Activated T-cell treated with anti-CD3 and anti-CD28 coated beads, Interleukin-2, amount 50 U/mL, for 72 hours (primary cell): ENCODE measurements at regions not wholly inside any gene's neighbourhood (a gene's known extent, or its start where the extent isn't known, plus 50 kb on each side); places are given as distances from the start of the nearest gene placed in this dataset.
"Not testable (repeated sequence)": the region's sequence is repeated elsewhere in the genome, so short reads cannot be mapped to it uniquely, and the experiment has no call there.

Experiments
- ATAC-seq, 2 donors: fragments of 150-1000 bp; cut with Tn5 transposase; replicated peaks in 1 of 2; 2 replicates each; pipeline ENCODE4 v1.10.0; 2021; ENCODE audit warnings: moderate library complexity in 2 of 2, mild to moderate bottlenecking in 1 of 2
- DNase-seq, 2 donors: peaks; one replicate each; pipeline ENCODE4 v3.0.0; 2021 to 2022; ENCODE audit warnings: mixed read lengths in 1 of 2
- H3K27ac Mint-ChIP-seq: one replicate; pipeline ENCODE4 v1.8.0; 2022; ENCODE audit warnings: mild to moderate bottlenecking, moderate library complexity, mixed read lengths
- H3K27me3 Mint-ChIP-seq: one replicate; pipeline ENCODE4 v1.8.0; 2022; ENCODE audit warnings: low read depth, mixed read lengths
- H3K36me3 Mint-ChIP-seq, 2 donors: one replicate each; pipeline ENCODE4 v1.8.0; 2022; ENCODE audit warnings: mixed read lengths in 2 of 2, mild to moderate bottlenecking in 1 of 2; ENCODE audit not compliant: insufficient read depth in 2 of 2
- H3K4me1 Mint-ChIP-seq: one replicate; pipeline ENCODE4 v1.8.0; 2022; ENCODE audit warnings: low read depth, mixed read lengths
- H3K4me3 Mint-ChIP-seq, 2 donors: one replicate each; pipeline ENCODE4 v1.8.0; 2022; ENCODE audit warnings: mild to moderate bottlenecking in 2 of 2, mixed read lengths in 2 of 2, moderate library complexity in 2 of 2
- H3K9me3 Mint-ChIP-seq, 2 donors: one replicate each; pipeline ENCODE4 v1.8.0; 2022; ENCODE audit warnings: mixed read lengths in 2 of 2

DNA sequence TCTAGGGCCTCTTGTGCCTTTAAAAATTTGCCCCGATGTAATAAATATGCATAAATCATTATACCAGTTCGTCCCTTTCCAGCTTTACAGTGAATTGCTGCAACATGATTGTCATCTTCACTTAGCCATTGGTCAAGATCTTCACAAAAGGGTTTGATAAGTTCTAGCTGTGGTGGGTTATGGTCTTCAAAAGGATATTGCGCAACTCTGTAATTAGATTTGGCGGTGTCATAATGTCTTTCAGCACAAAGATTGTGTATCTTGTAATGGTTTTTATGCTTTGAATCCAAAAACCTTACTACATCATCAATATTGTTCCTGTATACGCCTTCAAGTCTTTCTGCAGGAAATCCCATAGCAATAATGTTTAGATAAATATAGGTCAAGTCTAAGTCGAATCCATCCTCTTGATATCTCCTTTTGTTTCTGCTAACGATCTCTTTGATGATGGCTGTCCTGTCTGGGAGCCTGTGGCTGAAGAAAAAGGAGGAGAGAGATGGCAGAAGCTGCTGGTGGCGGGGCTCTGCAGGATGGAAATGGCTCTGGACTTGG, 119.1 kb upstream of the PRSS3 start:
- Mint-ChIP-seq H3K4me3 (peak overlapping the region; percentile 88 to 92), H3K4me1 (peaks cover 19% of the 10 kb centered on the region), H3K27me3 (peaks cover 79% of the 10 kb centered on the region)
- ATAC-seq, H3K27ac Mint-ChIP-seq, H3K9me3 Mint-ChIP-seq, DNase-seq, H3K36me3 Mint-ChIP-seq: not testable (repeated sequence)

DNA sequence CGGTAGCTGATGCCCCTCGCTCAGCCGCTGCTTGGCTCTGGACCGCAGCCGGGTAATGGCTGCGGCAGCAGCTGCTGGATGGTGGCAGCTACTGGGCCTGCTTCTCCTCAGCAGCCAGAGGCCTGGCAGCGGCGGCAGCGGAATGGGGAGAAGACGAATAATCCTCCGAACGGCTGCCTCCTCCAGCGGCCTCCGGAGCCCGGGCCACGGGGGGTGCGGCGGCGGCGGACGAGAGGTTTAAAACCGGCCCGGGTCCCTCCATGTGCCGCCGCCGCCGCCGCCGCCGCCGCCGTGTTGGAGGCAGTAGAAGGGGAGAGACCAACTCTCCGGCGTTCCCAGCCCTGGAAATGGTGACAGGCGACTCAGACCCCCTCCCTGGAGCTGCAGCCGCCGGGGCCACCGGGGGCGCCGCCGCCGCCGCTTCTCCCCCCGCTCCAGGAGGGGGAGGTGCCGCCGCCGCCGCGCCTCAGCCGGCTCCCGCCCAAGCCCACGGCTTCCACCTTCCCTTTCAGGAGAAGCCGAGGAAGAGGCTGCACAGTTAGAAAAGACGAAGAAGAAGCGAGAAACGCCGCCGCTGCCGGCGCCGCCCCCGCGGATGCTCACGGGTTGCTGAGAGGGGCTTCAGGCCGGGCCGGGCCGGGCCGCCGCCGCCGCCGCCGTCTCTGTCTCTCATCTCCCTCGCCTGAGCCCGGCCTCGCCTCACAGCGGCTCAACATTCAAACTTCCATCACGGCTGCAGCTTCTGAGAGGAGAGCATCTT, 118.4 kb upstream of the PRSS3 start:
- H3K27ac Mint-ChIP-seq, result no peak overlapping the region
- H3K36me3 Mint-ChIP-seq, result peaks cover 2 to 4% of the 10 kb centered on the region in 2 donors
- H3K9me3 Mint-ChIP-seq, result no peaks in the 10 kb centered on the region
- ATAC-seq (peak; percentile 80 to 82), DNase-seq (peak; percentile 22 to 30)
- peaks cover 81% of the 10 kb centered on the region for H3K27me3 Mint-ChIP-seq
- H3K4me1 Mint-ChIP-seq, result peaks cover 19% of the 10 kb centered on the region
- peak overlapping the region; percentile 88 to 92 for H3K4me3 Mint-ChIP-seq

DNA sequence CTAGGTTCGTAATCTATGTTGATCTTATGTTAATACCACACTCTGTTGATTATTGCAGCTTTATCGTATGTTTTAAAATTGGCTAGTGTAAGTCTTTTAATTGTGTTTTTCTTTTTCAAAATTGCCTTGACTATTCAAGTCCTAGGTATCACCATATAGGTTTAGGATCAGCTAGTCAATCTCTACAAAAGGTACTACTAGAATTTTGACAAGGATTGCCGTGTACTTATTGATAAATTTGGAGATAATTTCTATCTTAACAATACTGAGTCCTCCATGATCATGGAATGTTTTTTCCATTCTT, 117.9 kb upstream of the PRSS3 start:
- Mint-ChIP-seq H3K4me1 (peaks cover 19% of the 10 kb centered on the region), H3K9me3 (no peaks in the 10 kb centered on the region), H3K36me3 (peaks cover 2 to 4% of the 10 kb centered on the region in 2 donors), H3K4me3 (peak overlapping the region; percentile 88 to 92), H3K27me3 (peaks cover 82% of the 10 kb centered on the region), H3K27ac (no peak overlapping the region)
- peak in 1 of 2 donors; percentile 15 for ATAC-seq
- DNase-seq, result no peak

- H3K4me1 Mint-ChIP-seq, result peaks cover 19% of the 10 kb centered on the region
- H3K9me3 Mint-ChIP-seq, result no peaks in the 10 kb centered on the region
- no peak overlapping the region for H3K4me3 Mint-ChIP-seq
- H3K27me3 Mint-ChIP-seq, result peaks cover 82% of the 10 kb centered on the region
- H3K27ac Mint-ChIP-seq, result no peak overlapping the region
- ATAC-seq (no peak), DNase-seq (no peak)
- peaks cover 2 to 4% of the 10 kb centered on the region in 2 donors for H3K36me3 Mint-ChIP-seq
Observed at GRCh38 chr9:33677961-33678360, 117.4 kb upstream of the PRSS3 start.

- Mint-ChIP-seq H3K36me3 (no peaks in the 10 kb centered on the region), H3K4me3 (no peak overlapping the region), H3K9me3 (no peaks in the 10 kb centered on the region), H3K27me3 (peaks cover 63% of the 10 kb centered on the region), H3K4me1 (peaks cover 8% of the 10 kb centered on the region), H3K27ac (no peak overlapping the region)
- DNase-seq (no peak), ATAC-seq (no peak)
Observed at GRCh38 chr9:33682551-33682950, 112.8 kb upstream of the PRSS3 start.

GRCh38 chr9:33684831-33685230, 110.5 kb upstream of the PRSS3 start:
- DNase-seq (no peak), ATAC-seq (no peak)
- Mint-ChIP-seq H3K4me3 (no peak overlapping the region), H3K27me3 (peaks cover 59% of the 10 kb centered on the region), H3K4me1 (peaks cover 6% of the 10 kb centered on the region), H3K27ac (no peak overlapping the region), H3K9me3 (no peaks in the 10 kb centered on the region), H3K36me3 (no peaks in the 10 kb centered on the region)

- Mint-ChIP-seq H3K27me3 (peaks cover 54% of the 10 kb centered on the region), H3K9me3 (no peaks in the 10 kb centered on the region), H3K27ac (no peak overlapping the region), H3K36me3 (no peaks in the 10 kb centered on the region), H3K4me1 (no peaks in the 10 kb centered on the region), H3K4me3 (no peak overlapping the region)
- ATAC-seq, result no peak
- DNase-seq, result no peak
Observed at GRCh38 chr9:33686942-33687341, 108.4 kb upstream of the PRSS3 start.

GRCh38 chr9:33687779-33688178, 107.6 kb upstream of the PRSS3 start:
- no peaks in the 10 kb centered on the region for H3K9me3 Mint-ChIP-seq
- ATAC-seq (no peak), DNase-seq (no peak)
- H3K27ac Mint-ChIP-seq, result no peak overlapping the region
- H3K4me3 Mint-ChIP-seq, result no peak overlapping the region
- H3K4me1 Mint-ChIP-seq, result no peaks in the 10 kb centered on the region
- H3K36me3 Mint-ChIP-seq, result no peaks in the 10 kb centered on the region
- peaks cover 47% of the 10 kb centered on the region for H3K27me3 Mint-ChIP-seq

DNA sequence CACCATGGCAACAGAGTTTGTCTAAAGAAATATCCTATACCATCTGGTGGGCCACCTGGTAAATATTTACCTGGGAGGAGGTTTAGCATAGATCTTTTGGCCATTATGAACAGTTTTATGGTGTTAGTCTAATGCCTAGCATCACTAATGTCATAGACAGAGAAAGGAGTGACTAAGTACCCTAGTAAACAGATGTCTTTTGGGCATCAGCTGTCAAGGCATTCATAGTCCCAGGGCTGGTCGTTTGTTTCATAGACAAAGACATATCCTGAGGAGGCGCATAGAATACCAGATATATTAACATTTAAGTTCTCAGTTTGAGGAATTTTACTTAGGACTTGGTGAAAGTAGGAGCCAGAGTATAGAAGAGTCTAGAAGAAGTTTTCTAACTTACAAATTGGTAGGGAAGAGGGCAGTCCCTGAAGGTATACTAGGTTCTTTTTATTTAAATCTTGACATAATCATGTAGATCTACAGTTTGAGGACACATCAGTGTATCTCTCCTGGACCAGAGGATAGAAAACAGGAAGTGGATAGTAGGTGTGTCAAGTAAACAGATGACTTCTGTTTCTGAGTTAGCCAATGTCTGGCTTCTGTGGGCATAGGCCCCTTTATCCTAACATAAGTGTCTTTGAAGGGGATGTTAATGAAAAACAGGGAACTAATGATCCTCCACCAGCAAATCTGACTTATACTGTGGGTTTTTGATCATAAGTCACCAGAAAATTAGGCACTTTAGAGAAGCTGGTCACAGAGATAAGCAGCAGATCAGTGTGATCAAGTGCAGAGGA, 105.0 kb upstream of the PRSS3 start:
- Mint-ChIP-seq H3K27me3 (peaks cover 33% of the 10 kb centered on the region), H3K36me3 (no peaks in the 10 kb centered on the region), H3K4me1 (no peaks in the 10 kb centered on the region), H3K4me3 (no peak overlapping the region), H3K9me3 (no peaks in the 10 kb centered on the region), H3K27ac (no peak overlapping the region)
- ATAC-seq, result no peak
- DNase-seq, result no peak

- H3K9me3 Mint-ChIP-seq, result no peaks in the 10 kb centered on the region
- no peak for ATAC-seq
- DNase-seq, result no peak
- H3K27me3 Mint-ChIP-seq, result peaks cover 23% of the 10 kb centered on the region
- no peak overlapping the region for H3K4me3 Mint-ChIP-seq
- H3K4me1 Mint-ChIP-seq, result no peaks in the 10 kb centered on the region
- H3K36me3 Mint-ChIP-seq, result no peaks in the 10 kb centered on the region
- H3K27ac Mint-ChIP-seq, result no peak overlapping the region
Observed at GRCh38 chr9:33695299-33695698, 100.1 kb upstream of the PRSS3 start.

GRCh38 chr9:33695856-33696255, 99.5 kb upstream of the PRSS3 start:
- Mint-ChIP-seq H3K27me3 (peaks cover 17% of the 10 kb centered on the region), H3K4me1 (no peaks in the 10 kb centered on the region), H3K36me3 (no peaks in the 10 kb centered on the region), H3K27ac (no peak overlapping the region), H3K9me3 (no peaks in the 10 kb centered on the region), H3K4me3 (no peak overlapping the region)
- no peak for ATAC-seq
- DNase-seq, result no peak

DNA sequence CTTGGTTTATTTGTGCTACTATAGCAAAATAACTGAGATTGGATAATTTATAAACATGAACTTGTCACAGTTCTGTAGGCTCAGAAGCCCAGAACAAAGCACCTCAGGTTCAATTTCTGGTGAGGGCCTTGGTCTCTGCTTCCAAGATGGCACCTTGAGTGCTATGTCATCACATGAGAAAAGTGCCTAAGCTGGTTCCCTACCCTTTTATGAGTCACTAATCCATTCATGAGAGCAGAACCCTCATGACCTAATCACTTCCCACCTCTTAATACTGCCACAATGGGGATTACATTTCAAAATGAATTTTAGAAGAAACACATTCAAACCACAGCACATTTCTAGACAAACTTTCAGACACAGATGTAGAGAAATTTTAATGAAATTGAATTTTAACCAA, 98.2 kb upstream of the PRSS3 start:
- no peaks in the 10 kb centered on the region for H3K4me1 Mint-ChIP-seq
- H3K27me3 Mint-ChIP-seq, result peaks cover 15% of the 10 kb centered on the region

DNA sequence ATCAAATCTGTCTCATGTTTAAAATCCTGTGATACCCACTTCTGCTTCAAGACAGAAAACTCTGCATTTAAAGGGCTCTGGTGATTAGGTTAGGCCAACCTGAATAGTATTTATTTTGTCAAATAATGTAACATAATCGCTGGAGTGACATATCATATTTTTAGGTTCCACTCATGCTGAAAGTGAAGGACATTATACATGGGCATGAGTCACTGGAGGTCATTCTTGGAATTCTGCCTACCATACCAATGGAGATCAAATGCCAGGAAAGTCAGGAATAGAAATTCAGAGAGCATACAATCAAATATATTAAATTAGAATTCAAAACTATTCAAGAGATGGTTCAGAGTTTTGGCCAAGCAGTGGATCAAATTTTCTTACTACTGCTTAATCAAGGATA, 97.1 kb upstream of the PRSS3 start:
- H3K4me3 Mint-ChIP-seq, result no peak overlapping the region
- H3K4me1 Mint-ChIP-seq, result no peaks in the 10 kb centered on the region
- ATAC-seq, result no peak
- H3K27ac Mint-ChIP-seq, result no peak overlapping the region
- H3K36me3 Mint-ChIP-seq, result no peaks in the 10 kb centered on the region
- no peak for DNase-seq
- peaks cover 15% of the 10 kb centered on the region for H3K27me3 Mint-ChIP-seq
- H3K9me3 Mint-ChIP-seq, result no peaks in the 10 kb centered on the region

More for the DNA sequence above, 98.2 kb upstream of the PRSS3 start:
- DNase-seq (no peak), ATAC-seq (no peak)
- no peaks in the 10 kb centered on the region for H3K36me3 Mint-ChIP-seq
- no peaks in the 10 kb centered on the region for H3K9me3 Mint-ChIP-seq
- H3K27ac Mint-ChIP-seq, result no peak overlapping the region
- H3K4me3 Mint-ChIP-seq, result no peak overlapping the region
